Right ventricle myocardium inferior (tissue), 1 donor: ENCODE measurements at regions not wholly inside any gene's neighbourhood (a gene's known extent, or its start where the extent isn't known, plus 50 kb on each side); places are given as distances from the start of the nearest gene placed in this dataset.

Experiments used
- ATAC-seq: fragments of 200-7000 bp; cut with Tn5 transposase; one replicate; pipeline ENCODE4 v1.9.1; 2020; ENCODE audit warnings: mild to moderate bottlenecking, moderate library complexity
- DNase-seq: peaks from one replicate; pipeline ENCODE4 v3.0.0; 2021; ENCODE audit errors: missing footprints
- intact Hi-C: fragments of 100-400 bp; cut with DNase I; formaldehyde crosslinking; loops from one replicate; pipeline ENCODE4 v1.11.0; 2022
- donor health status: DM: no; HTN: yes; CAD: no; lungs with severe emphysema.

- DNase-seq (no peak), ATAC-seq (no peak)
- intact Hi-C loops, result no loop called here
Measured at GRCh38 chr5:8114597-8115266, 245.8 kb downstream of the MTRR start.

GRCh38 chr5:8123559-8123958, 254.6 kb downstream of the MTRR start:
- intact Hi-C loops, result no loop called here
- DNase-seq (no peak), ATAC-seq (no peak)

DNA sequence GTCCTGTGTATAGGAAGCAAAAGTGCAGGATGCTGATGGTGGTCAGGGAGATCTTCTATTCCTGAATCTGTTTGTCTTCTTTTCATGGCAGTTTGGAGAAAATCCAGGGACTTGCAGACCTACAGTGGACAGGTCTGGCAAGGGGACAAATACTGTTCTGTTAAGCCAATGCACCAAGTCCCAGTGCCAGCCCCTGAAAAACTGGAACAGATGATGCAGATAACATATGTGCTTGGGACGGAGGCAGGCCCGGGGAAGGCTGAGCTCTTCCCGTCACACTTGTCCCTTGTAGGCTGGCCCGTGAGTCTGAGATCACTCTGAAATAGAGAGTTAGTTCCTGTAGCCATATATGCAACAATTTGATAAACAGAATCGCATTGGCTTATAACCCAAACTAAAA, 265.7 kb downstream of the MTRR start:
- ATAC-seq (no peak), DNase-seq (no peak)
- intact Hi-C loops, result no loop called here

- intact Hi-C loops, result no loop called here
- DNase-seq, result no peak
- ATAC-seq, result no peak
Measured at GRCh38 chr5:8135742-8136141, 266.8 kb downstream of the MTRR start.

- DNase-seq, result no peak
- no peak for ATAC-seq
- intact Hi-C loops, result no loop called here
Measured at GRCh38 chr5:8136271-8136670, 267.3 kb downstream of the MTRR start.

DNA sequence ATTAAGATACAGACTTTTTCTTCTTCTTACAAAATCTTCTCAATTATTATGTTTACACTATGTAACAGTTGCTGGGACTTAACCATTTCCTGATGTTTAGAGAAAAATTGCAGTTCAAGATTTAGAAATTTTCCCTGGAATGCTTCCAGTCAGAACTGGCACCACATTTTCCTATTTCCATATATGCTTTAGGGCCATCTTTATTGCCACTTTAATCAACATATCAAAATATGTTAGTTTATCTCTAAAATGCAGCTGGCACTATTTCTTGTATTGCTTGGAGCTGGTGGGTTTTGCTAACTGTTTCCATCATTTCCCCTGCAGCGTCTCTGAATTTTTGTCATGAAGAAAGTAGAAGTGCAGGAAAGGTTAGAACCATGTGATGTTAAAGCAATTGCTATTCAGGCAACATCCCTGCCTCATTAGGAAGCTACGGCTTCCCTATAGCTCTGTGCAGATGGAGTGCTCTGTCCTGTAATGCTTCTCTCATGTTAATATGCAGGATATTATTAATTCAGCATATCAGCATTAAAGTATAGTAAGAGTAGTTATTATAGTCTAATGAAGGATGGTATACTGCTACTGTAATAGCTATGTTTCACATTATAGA, 269.1 kb downstream of the MTRR start:
- DNase-seq, result no peak
- intact Hi-C loops, result no loop called here

DNA sequence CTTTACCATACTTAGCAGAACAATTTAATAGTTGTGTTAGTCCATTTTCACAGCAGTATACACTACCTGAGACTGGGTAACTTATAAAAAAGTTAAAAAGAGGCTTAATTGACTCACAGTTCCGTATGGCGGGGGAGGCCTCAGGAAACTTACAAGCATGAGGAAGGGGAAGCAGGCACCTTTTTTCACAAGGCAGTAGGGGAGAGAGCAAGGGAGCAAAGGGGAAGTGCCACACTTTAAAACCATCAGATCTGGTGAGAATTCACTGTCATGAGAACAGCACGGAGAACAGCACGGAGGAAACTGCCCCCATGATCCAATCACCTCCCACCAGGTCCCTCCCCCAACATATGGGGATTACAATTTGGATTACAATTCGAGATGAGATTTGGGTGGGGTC, 269.9 kb downstream of the MTRR start:
- no peak for DNase-seq
- intact Hi-C loops, result no loop called here
- ATAC-seq, result no peak

More for the DNA sequence above, 269.1 kb downstream of the MTRR start:
- ATAC-seq, result no peak

DNA sequence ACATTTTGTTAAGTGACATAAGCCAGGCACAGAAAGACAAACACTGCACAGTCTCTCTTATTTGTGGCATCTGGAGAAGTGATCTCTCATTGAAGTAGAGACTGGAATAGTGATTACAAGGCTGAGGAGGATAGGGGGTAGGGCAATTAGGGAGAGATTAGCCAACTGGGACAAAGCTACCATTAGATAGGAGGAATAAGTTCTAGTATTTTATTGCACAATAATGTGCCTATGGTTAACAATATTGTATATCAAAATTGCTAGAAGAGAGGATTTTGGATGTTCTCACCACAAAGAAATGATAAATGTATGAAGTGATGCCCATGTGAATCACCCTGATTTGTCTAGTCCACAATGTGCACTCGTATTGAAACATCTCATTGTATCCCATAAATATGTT, 281.8 kb downstream of the MTRR start:
- intact Hi-C loops, result no loop called here
- ATAC-seq (no peak), DNase-seq (no peak)

DNA sequence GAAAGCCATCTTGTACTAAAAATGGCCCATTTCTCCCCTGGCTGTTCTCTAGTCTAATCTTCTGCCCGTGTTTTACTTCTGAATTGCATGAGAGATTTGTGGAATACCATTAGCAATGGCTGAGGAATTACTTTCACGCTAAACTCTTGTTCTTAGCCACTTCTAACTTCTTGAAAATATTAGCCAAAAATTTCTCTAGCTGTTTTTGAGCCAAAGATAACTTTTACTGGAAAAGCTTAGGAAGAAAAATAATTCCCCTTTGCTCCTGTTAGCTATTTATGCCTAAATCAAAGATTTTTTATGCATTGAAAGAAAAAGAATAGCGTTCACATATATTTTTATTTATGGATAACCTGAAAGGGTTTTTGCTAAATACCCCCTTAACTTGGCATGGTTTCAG, 287.8 kb downstream of the MTRR start:
- ATAC-seq (no peak), DNase-seq (no peak)
- intact Hi-C loops, result no loop called here

DNA sequence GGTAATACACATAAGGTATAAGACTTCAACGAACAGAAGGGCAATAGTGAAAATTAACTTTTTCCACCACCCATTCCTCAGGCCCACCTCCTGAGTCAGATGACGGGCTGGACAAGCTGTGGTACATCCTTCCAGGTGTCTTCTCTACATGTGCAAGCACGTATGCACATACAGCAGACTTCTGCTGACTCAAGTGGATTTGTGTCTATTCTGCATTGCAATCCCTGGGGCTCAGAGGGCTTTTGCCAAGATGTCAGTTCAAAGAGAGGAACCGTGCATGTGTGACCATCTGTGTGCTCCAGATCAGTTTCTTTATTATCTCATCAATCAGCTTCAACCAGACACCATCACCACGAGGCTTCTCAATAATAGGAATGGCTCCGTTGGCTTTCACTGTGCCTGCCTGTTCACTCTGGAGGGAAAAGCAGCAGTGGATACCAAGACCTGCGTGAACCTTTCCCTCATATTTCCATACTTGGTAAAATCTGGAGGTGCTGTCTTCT, 288.4 kb downstream of the MTRR start:
- DNase-seq (no peak), ATAC-seq (no peak)
- intact Hi-C loops, result no loop called here

- no peak for DNase-seq
- intact Hi-C loops, result no loop called here
- ATAC-seq, result no peak
Measured at GRCh38 chr5:8176101-8176693, 307.2 kb downstream of the MTRR start.

DNA sequence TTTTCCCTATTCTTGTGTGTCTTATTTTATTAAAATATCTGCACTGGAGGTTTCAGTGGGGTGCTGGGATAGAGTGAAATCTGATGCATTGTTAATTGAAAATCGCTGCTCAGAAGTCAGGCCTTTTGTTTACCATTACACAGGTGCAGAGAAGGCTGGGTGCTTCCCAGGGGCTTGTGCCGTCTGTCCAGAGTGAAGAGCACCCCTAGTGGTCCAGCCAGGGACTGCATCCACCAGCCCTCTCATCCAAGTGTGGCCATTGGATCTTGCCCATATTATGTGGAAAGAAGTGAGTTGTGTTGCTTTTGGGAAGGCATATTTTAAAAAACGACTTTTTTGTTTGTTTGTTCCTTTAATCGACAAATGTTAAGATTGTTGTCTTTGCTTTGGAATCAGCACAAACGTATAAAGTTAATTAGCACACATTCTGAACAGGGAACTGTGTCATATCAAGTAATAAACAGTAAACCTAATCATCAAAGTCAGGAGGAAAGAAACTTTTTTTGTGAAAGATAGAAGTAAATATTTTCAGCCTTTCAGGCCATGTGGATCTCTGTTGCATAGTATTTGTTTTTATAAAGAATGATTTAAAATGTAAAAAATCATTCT, 315.6 kb downstream of the MTRR start:
- intact Hi-C loops, result no loop called here
- DNase-seq (no peak), ATAC-seq (no peak)

- intact Hi-C loops, result no loop called here
- DNase-seq, result no peak
- no peak for ATAC-seq
Measured at GRCh38 chr5:8185852-8186251, 316.9 kb downstream of the MTRR start.

- intact Hi-C loops, result no loop called here
- ATAC-seq (no peak), DNase-seq (no peak)
Measured at GRCh38 chr5:8188874-8189565, 320.1 kb downstream of the MTRR start.

GRCh38 chr5:8192840-8193239, 323.9 kb downstream of the MTRR start:
- DNase-seq (no peak), ATAC-seq (no peak)
- intact Hi-C loops, result no loop called here

DNA sequence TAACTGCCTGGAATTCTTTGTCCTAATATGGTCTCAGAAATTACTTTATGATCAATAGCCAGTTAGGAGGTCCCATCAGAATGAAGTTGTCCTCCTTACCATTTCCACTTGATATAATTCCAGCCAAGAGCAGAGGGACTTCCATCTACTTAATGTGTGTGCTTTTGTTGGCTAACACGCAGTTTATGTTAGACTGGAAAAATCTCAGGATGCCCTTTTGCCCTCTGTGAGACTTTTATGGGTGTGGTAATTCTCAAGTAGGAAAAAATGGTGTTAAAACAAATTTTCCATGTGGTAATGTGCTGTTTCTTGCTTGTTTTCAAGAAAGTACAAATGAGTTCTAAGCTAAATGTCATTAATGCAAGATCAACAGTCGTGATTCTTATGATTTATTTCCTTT, 327.1 kb downstream of the MTRR start:
- no peak for DNase-seq
- intact Hi-C loops, result no loop called here
- no peak for ATAC-seq

DNA sequence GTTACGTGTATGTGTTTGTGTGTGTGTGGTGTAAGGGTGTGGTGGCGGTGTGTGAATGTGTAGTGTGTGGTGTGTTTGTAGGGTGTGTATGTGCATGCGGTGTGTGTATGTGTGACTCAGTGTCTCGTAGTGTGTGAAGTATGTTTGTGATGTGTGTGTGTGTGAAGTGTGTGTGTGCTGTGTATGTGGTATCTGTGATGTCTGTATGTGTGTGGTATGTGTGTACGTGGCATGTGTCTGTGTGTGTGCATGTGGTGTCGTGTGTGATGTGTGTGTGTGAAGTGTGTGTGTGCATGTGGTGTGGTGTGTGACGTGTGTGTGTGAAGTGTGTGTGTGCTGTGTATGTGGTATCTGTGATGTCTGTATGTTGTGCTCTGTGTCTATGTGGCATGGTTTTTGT, 339.4 kb downstream of the MTRR start:
- ATAC-seq, result no peak
- no peak for DNase-seq
- intact Hi-C loops, result no loop called here

GRCh38 chr5:8209500-8209899, 340.6 kb downstream of the MTRR start:
- intact Hi-C loops, result no loop called here
- DNase-seq, result no peak
- no peak for ATAC-seq

DNA sequence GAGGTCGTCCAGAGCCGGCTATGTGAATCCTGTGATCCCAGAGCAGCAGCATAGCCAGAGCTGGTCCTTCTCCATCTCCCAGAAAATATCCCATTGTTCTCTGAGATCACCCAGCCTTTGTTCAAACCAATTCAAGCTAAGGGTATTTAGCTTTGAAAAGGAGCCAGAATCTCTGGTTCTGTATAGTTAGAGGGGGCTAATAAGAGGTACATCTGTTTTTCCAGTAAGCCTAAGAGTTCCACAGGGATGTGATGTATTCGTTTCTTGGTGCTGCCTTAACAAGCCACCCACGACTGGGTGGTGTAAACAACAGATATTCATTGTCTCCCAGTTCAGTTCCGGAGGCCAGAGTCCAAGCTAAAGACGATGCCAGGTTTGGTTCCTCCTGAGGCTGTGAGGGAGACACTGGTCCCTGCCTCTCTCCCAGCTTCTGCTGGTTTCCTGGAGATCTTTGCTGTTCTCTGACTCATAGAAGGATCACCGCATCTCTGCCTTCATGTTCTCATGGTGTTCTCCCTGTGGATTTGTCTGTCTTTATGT, 344.8 kb downstream of the MTRR start:
- DNase-seq (no peak), ATAC-seq (no peak)
- intact Hi-C loops, result no loop called here
